HS-27A (cell line): ENCODE measurements at regions not wholly inside any gene's neighbourhood (a gene's known extent, or its start where the extent isn't known, plus 50 kb on each side); places are given as distances from the start of the nearest gene placed in this dataset.
A peak's percentile ranks its signal among the peaks of the same experiment; 100 is the strongest.
"Not testable (repeated sequence)": the region's sequence is repeated elsewhere in the genome, so short reads cannot be mapped to it uniquely, and the experiment has no call there.

Experiments used
- DNase-seq: peaks from one replicate; pipeline ENCODE4 v3.0.0-alpha.2; 2012; ENCODE audit warnings: low read depth, missing footprints

DNA sequence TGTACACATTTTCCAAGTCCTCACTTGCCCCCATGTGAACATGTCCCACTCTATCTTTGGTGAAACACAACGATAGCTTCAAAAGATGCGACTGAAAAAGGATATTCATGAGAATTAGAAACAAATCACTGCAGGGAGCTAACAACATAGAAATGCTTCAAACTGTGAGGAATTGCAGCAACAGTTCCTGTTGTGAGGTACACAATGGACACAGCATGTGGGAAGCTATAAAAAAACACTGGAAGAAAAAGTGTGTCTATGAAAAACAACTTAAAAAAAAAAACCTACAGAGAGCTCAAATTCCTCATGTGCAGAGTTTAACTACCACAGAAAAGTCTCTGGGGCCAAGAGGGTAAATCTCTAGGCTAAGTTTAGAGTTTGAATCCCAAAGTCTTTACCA is 51.6 kb upstream of the BLTP1 start:
- no peak for DNase-seq

DNA sequence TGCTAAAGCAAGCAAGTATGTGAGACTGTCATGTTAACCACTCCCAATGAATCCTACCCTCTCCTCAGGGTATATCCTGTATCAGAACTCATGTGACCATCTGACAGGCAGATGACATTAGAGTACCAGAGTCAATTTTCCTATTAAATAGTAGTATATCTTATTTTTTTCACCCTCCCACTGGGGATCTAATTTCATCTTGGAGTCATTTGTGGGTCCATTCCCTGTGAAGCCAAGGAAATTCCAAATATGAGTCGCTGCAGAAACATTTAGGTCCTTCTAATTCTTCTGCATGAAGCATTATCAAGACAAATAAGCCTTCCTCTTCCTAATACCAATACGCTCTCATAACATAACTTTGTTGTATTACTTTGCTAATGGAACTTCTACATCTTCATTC is 52.2 kb upstream of the BLTP1 start:
- peak; percentile 7 for DNase-seq

DNA sequence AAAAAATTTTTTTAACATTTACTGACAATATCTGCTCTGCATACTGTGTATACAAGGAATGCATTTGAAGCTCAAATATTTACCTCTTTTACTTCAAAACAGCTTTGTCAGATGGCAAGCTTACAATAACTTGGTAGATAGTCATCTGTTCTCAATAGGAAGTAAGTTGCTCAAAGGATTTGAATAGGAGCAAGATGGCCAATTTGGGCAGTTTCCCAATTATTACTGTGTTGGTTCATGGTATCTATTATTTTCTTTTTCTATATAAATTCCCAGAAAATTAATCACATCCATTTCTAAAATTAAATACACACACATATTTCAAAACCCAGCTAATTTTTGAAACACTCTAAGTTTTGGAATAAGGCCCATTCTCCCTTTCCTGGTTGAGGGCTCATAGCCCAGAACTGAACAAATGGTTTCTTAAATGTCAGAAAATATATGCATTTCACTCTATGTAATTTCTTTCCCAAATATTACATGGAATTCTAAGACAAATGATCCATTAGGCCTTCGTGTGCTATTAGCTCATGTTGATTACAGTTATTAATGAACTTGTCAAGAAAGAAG is 60.2 kb upstream of the BLTP1 start:
- no peak for DNase-seq

DNA sequence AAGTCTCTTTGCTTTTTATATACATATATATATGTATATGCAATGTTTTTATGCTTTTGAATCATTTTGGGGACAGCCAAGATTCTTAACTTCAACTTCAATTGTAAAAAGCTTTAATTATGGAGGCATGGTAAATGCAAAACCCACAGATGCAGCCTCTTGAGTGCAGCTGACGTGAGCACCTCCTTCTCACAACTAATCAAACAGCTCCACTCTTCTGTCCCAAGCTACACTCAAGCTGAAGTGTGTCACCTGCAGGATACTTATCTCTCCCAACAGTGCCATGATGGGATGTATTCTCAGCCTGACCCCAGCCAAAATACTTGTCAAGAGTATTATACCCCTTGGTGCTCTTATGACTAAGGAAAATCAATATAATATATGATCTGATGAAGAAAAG is 60.7 kb upstream of the BLTP1 start:
- no peak for DNase-seq

DNA sequence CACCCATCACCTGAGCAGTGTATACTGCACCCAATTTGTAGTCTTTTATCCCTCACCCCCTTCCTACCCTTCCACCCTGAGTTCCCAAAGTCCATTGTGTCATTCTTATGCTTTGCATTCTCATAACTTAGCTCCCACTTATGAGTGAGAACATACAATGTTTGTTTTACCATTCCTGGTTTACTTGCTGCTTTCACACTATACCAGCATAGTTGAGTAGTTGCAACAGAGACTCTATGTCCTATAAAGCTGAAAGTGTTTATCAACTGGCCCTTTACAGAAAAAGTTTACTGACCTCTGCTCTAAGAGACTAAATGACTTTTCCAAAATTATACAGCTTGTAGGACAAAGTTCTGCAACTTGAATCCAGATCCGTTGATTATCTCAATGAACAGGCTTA is 61.1 kb upstream of the BLTP1 start:
- DNase-seq: no peak

DNA sequence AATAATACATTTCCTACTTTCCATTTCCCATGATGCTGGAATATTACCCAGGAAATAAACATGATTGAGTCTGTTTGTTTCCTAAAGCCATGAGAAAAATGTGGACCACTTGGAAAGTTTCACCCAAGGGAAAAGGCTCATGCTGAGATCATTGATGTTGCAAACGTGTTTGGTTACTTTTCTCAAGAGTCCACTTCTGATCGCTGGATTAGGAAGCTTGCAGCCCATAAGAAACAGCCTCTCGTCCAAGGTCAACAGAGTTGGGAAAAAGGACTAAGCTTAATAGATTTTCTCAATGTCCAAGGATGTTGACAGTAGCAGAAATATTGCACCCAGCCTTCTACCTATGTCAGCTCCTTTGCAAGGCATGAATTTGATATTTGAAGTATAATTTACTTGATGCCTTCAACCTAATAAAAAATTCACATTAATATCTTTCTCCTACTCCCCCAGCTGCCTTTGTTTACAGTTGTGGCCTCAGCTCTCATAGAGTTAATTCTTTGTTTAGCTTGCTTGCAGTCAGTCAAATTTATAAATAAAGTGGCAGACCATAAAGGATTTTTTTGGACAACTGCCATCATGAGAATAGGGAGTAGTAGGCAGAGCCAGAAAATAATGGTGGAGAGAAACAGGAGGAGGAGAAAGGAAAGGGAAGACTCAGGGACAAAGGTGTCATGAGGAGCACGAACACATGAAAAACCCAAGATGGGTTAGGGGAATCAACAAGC is 65.6 kb upstream of the BLTP1 start:
- DNase-seq: no peak

DNA sequence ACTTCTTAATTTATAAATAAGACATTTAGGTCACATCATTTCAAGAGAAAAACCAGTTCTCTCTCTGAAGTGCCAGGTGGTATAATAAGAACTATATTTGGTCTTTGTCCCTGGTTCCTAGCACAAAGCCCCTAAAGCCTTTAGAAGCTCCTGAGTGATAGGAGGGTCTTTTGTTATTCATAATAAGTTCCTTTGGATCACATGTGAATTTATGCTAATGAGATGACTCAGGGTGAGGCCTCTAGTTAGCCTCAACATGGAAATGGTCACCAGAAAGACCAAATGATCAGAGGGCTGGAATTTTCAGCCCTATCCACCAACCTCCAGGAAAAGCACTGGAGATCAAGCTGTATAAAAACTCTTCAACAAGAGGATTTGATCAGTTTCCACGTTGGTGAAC is 68.1 kb upstream of the BLTP1 start:
- no peak for DNase-seq

DNA sequence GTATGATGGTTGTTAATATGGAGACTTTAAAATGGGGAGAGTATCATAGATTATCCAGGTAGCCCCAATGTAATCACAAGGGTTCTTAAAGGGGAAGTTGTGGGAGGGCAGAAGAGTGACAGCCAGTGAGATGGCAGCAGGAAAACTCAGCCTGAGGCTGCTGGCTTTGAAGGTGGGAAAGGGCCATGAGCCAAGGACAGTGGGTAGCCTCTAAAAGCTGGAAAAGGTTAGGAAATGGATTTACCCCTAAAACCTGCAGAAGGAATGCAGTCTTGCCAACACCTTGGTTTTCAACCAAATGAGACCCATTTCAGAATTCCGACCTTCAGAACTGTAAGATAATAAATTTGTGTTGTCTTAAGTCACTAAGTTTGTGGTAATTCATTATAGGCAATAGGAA is 68.8 kb upstream of the BLTP1 start:
- no peak for DNase-seq

DNA sequence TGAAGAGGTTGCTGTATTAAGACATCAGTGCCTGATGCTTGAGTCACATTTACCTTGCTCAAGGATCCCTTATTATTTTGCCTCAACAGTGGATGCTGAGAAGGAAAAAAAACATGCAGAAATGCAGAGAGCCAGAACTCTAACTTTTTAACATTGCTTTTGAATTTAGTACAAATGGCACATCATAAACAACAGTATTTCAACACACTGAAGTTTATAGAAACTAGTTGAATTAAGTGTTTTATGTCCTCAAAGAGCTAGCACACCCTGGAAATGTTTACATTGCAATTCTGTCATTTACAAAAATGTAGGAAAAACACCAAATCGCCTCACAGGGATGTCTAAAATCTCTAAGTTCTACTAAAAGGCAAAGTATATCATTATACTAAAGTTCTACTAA is 69.5 kb upstream of the BLTP1 start:
- DNase-seq: no peak

DNA sequence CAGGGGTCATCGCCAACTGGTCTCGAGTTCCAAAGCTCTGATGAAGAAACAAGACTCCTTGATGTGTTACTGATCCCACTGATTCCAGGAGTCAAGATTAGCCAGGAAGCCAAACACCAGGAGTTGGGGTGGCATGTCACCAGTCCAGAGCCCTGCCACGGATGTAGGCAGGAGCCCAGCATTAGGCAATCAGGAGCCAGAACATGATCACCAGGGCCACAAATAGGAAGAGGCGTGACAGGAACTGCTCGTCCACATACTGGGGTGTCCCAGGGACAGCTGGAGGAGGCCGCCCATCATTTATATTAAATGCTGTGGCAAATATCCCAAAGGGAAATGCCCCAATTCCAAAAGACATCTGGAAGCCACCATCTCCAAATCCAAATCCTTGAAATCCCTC is 74.5 kb upstream of the BLTP1 start:
- not testable (repeated sequence) for DNase-seq

DNA sequence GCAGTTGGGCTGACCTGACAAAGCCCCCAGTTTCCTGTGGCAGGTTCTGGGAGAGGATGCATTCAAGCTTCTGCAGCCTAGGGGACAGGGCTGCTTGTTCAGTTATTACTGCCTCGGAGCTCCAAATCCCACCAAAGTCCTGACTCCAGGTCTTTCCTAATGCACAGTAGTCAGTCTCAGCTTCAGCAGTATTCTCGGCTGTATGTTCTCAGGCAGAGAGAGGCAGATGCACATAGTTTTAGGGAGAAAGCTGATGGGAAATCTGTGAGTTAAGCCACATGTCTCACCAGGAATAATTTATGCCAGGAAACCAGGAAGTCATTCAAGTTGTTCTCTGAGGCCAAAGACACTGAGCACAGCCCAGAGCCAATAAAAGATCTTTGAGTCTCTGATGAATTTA is 75.3 kb upstream of the BLTP1 start:
- DNase-seq: not testable (repeated sequence)

DNA sequence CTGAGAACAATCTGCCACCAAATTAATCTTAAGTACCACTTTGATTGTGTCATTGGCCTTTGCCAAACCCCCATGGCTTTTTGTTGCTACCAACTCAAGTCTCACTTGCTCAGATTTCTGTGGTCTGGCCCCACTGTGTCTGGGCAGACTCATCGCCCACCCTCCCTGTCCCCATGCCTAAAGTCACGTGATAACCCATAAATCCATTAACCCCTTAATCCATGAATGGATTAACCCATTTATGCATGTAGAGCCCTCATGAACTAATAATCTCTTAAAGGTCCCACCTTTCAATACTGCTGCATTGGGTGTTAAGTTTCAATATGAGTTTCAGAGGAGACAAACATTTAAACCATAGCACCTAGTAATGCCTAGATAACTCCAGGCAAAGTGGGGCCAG is 78.5 kb upstream of the BLTP1 start:
- DNase-seq: no peak

DNA sequence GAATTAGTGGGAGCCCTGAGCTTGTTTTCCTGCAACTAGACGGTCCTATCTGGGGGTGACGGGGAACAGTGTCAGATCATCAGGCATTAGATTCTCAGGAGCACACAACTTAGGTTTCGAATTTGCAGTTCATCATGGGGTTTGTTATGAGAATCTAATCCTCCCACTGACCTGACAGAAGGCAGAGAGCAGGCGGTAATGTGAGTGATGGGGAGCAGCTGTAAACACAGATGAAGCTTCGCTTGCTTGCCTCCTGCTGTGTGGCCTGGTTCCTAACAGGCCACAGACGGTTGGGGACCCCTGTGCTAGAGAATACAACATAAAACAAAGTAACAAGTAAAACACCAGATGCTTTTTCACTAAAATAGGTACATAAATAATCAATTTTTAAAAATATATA is 86.2 kb upstream of the BLTP1 start:
- no peak for DNase-seq

DNA sequence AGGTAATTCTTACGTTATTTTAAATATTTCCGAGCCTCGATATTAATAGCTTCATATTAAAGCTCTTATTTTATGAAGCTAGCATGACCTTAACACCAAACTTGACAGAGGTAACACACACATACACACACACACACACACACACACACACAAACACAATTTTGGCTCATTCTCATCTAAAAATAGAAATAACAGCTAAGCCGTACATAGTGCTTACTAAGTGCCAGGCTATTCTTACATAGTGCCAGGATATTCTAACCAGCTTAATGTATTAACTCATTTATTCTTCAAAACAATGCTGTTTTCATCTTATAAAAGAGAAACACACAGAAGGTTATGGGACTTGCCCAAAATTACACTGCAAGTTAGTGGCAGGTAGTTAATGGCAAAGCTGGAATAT is 87.0 kb upstream of the BLTP1 start:
- DNase-seq: no peak

DNA sequence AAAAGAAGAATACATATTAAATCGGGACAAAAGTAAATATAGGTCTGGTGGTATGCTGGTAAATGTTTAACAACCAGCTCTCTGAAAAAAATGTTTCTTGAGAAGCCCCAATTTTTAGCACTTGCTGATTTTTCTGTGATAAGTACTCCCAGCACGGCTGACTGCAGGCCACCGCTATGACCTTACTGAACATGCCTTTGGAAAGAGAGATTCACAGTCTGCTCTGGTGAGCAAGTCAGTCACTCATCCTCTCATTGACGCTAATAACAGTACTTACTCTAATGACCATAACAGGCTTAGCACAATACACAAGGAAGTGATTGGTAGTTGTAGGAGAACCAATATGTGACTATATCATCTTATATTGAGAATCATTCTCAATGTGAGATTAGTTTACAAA is 98.9 kb upstream of the BLTP1 start:
- no peak for DNase-seq

DNA sequence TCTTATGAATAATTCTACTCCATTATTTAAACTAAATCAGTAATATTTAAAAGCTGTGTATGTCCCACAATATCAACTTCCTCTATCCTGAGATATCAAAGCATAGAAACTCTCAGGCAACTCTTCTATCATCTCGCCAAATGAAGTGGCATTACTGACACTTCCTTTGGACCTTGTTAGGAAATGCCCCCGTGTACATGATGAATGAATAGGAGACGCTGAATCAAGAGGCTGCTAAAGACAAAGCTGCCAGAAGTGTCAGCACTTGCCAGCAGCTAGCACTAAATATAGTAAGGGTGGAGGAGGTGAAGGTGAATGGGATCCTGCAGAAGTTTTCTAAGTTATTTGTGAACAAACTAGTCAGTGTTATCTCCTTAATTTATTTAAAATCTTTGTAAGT is 99.5 kb upstream of the BLTP1 start:
- DNase-seq: no peak

DNA sequence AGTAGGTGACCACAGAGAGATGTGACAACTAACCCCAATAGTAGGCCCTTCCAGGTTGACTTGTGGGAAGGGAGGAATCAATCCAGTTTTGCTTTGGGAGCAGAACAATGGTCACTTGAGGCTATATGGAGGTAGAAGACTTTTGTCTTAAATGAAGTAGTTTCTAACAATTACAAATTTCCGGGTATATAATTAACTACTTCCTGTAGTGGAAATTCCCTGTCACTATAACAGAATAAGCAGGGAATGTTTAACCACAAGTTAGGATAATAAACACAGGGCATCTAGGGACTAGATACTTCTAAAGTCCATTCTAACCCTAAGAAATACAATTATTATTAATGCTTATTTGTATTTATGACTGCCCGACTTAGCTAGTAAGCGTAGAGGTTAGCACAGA is 99.0 kb upstream of the TRPC3 start:
- no peak for DNase-seq

DNA sequence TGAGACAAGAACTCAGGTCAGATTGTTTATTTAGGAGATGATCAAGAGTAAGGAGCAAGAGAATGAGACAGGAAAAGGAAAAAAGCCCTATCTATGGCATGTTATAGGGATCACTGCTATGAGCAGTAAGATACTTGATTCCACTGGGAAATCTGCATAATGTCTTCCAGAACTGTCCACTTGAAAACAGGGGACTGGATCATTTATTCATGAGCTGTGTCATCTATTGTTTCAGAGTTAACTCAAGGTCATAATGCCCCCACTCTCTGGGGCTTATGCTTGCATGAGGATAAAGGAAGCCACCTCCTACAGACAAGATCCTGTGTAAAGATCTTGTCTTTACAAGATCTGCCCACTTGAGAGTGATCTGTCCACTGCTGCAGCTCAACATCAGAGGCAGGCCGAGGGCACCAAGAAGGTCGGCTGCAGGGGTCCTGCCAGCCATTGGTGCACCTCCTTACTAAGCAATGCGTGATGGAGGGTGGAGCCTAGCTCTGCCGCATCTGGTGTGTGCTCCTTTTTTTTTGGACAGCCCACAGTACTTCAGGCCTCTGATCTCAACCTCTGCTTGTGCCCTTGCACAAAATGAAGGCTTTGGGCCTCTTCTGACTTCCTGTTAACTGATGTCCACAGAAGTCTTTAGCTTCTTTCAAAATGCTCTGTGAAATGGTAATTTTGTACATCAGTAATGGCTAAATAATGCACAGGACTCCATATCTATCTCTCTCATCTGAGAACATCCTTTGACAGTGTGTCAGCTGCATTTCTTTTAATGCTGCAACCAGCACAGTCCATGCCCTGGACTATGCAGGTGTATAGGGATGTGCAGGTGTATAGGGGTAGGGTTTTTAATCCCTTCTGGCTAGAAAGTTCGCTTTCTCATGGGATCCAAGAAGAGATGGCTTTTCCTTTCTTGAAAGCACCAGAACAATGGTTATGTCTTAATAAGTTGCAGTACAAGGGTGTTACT is 95.9 kb upstream of the TRPC3 start:
- no peak for DNase-seq

DNA sequence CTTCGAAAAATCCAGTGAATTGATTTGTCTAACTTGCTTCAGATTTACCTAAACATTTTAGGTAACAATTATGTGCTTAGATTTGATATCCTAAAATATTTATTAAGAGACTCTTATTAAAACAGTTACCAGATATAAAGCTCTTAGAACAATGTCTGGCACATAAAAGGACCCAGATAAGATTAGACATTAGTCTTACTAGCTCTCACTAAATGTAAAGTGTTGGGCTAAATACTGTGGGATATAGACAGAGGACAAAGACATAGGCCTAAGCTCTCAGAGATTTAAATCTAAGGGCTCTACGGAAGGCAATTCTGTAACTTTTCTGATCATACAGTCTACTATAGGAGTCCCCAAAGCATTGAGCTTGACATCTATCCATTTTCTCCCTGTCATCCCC is 94.4 kb upstream of the TRPC3 start:
- no peak for DNase-seq

DNA sequence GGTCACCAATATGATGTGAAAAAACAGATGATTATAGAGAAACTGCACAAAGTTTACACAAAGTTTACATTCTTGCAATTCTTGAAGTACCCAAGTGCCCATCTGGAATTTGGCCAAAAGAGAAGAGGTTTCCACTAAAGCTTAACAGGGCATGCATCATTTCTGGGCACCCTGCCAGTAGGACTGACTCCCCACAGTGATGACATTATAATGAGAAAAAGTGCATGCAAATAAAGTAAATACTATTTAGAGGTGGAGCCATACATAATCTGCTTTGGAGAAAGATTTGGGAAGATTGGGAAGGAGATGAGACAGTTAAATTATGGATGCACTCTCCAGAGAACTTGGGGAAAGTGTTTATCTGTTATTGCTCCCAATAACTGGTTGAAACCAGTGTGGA is 93.7 kb upstream of the TRPC3 start:
- peak; percentile 91 for DNase-seq

DNA sequence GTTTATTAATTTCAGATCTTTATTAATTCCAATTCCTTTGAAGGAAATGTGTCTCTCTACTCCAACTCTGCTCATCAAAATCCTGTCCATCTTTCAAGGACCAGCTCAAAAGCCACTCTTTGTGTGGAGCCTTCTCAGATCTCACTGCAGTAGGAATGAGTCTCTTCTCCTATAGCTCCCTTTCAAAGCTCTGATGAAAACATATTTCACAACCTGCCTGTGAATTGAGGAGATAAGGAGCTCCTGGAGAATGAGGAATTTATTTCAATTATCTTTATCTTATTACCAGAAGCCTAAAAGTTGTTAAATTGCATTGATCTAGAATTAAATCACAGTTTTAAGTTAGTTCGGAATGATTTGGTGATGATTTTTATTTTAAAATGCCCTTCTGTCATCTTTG is 92.6 kb upstream of the TRPC3 start:
- no peak for DNase-seq

DNA sequence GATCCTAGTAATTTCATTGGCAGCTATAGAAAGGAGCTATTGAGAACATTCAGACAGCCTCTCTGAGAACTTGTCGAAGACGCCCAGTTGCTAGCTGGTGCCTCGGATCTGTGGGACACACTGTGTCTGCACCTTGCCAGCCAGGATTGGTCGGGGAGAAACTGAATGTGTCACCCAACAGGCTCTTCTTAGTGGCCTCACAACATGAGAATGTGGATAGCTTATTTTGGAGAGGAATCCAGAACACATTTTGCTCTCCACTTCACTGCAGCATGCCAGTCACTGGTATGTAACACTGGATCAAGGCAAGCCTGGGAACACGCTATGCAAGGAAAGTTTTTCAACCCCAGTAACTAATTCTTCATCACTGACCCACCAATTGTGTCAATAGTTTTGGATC is 89.5 kb upstream of the TRPC3 start:
- no peak for DNase-seq

DNA sequence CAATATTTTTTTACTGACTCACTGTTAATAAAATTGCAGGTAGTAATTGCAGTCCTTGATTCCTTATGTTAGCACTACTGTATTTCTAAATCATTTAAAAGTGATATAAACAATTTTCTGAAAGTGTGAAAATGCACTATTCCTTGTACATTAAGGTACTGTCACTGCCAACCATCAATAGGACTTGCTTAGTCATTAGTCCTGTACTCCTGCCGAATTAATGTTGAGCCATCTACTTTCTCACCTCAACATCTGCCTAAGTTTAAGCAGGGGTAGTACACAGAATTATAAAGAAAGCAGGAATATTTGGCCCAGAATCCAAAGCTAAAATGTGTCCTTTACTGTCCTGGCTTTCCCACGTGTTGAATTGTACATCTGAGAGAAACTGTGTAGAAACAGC is 87.0 kb upstream of the TRPC3 start:
- no peak for DNase-seq
